Osteocyte (in vitro differentiated cells): ENCODE measurements at regions not wholly inside any gene's neighbourhood (a gene's known extent, or its start where the extent isn't known, plus 50 kb on each side); places are given as distances from the start of the nearest gene placed in this dataset.

Experiments used
- DNase-seq: peaks from one replicate; pipeline ENCODE4 v3.0.0; 2021; ENCODE audit warnings: mixed read lengths; ENCODE audit not compliant: unreplicated experiment; ENCODE audit errors: extremely low spot score
- H3K27ac Mint-ChIP-seq: one replicate; pipeline ENCODE4 v1.8.0; 2021; ENCODE audit warnings: mild to moderate bottlenecking, mixed read lengths; ENCODE audit not compliant: unreplicated experiment
- H3K27me3 Mint-ChIP-seq: one replicate; pipeline ENCODE4 v1.8.0; 2021; ENCODE audit warnings: mixed read lengths; ENCODE audit not compliant: unreplicated experiment
- H3K36me3 Mint-ChIP-seq: one replicate; pipeline ENCODE4 v1.8.0; 2021; ENCODE audit warnings: mixed read lengths; ENCODE audit not compliant: unreplicated experiment
- H3K4me1 Mint-ChIP-seq: one replicate; pipeline ENCODE4 v1.8.0; 2021; ENCODE audit warnings: mixed read lengths; ENCODE audit not compliant: unreplicated experiment
- H3K4me3 Mint-ChIP-seq: one replicate; pipeline ENCODE4 v1.8.0; 2021; ENCODE audit warnings: mild to moderate bottlenecking, moderate library complexity, mixed read lengths; ENCODE audit not compliant: unreplicated experiment
- H3K9me3 Mint-ChIP-seq: one replicate; pipeline ENCODE4 v1.8.0; 2021; ENCODE audit warnings: mixed read lengths; ENCODE audit not compliant: unreplicated experiment
- CTCF ChIP-seq: fragments of 200-600 bp; sonication (generic); IDR thresholded peaks from 2 replicates; pipeline ENCODE4 v1.5.0; 2021; ENCODE audit warnings: antibody characterized with exemption, mild to moderate bottlenecking, moderate library complexity

GRCh38 chr18:38052879-38053590, 487.4 kb upstream of the CELF4 start:
- H3K4me1 Mint-ChIP-seq, result no peaks in the 10 kb centered on the region
- no peaks in the 10 kb centered on the region for H3K36me3 Mint-ChIP-seq
- H3K27me3 Mint-ChIP-seq, result no peaks in the 10 kb centered on the region
- no peak overlapping the region for H3K4me3 Mint-ChIP-seq
- H3K9me3 Mint-ChIP-seq, result no peaks in the 10 kb centered on the region
- no peak for TF ChIP-seq CTCF
- H3K27ac Mint-ChIP-seq, result no peak overlapping the region
- DNase-seq, result no peak

- Mint-ChIP-seq H3K4me3 (no peak overlapping the region), H3K27me3 (no peaks in the 10 kb centered on the region), H3K27ac (no peak overlapping the region), H3K9me3 (no peaks in the 10 kb centered on the region), H3K36me3 (no peaks in the 10 kb centered on the region), H3K4me1 (no peaks in the 10 kb centered on the region)
- no peak for TF ChIP-seq CTCF
- DNase-seq, result no peak
Observed at GRCh38 chr18:38047820-38048219, 482.2 kb upstream of the CELF4 start.

GRCh38 chr18:38046651-38047050, 481.1 kb upstream of the CELF4 start:
- Mint-ChIP-seq H3K9me3 (no peaks in the 10 kb centered on the region), H3K36me3 (no peaks in the 10 kb centered on the region), H3K27ac (no peak overlapping the region), H3K27me3 (no peaks in the 10 kb centered on the region), H3K4me1 (no peaks in the 10 kb centered on the region), H3K4me3 (no peak overlapping the region)
- no peak for TF ChIP-seq CTCF
- no peak for DNase-seq

- H3K4me3 Mint-ChIP-seq, result no peak overlapping the region
- no peaks in the 10 kb centered on the region for H3K9me3 Mint-ChIP-seq
Observed at GRCh38 chr18:38045845-38046244, 480.2 kb upstream of the CELF4 start.

More at GRCh38 chr18:38045845-38046244, 480.2 kb upstream of the CELF4 start:
- DNase-seq, result no peak
- TF ChIP-seq CTCF, result no peak
- Mint-ChIP-seq H3K36me3 (no peaks in the 10 kb centered on the region), H3K27ac (no peak overlapping the region), H3K27me3 (no peaks in the 10 kb centered on the region), H3K4me1 (no peaks in the 10 kb centered on the region)
